ENCODE measurements at regions not wholly inside any gene's neighbourhood (a gene's known extent, or its start where the extent isn't known, plus 50 kb on each side); places are given as distances from the start of the nearest gene placed in this dataset.

GRCh38 chr5:130289132-130290088 is 385.1 kb downstream of the CHSY3 start:
- DNase-seq = no peak
- Histone ChIP-seq H3K36me3 (no peaks in the 10 kb centered on the region), H3K4me1 (no peaks in the 10 kb centered on the region), H3K9me3 (no peaks in the 10 kb centered on the region), H3K4me3 (no peak overlapping the region), H3K27me3 (no peaks in the 10 kb centered on the region), H3K27ac (no peak overlapping the region)
- TF ChIP-seq POLR2A (IDR thresholded peaks at IDR 0.05) (no peak), CTCF (IDR thresholded peaks at IDR 0.05) (no peak)

- Histone ChIP-seq H3K4me1 (no peaks in the 10 kb centered on the region), H3K27me3 (no peaks in the 10 kb centered on the region), H3K9me3 (no peaks in the 10 kb centered on the region), H3K36me3 (no peaks in the 10 kb centered on the region), H3K4me3 (no peak overlapping the region), H3K27ac (no peak overlapping the region)
- no peak for DNase-seq
- no peak for TF ChIP-seq CTCF (IDR thresholded peaks at IDR 0.05)
- TF ChIP-seq POLR2A (IDR thresholded peaks at IDR 0.05) = no peak
These were observed 383.2 kb downstream of the CHSY3 start for GRCh38 chr5:130287438-130287837.

- no peaks in the 10 kb centered on the region for H3K4me1 ChIP-seq
- no peak overlapping the region for H3K27ac ChIP-seq
- no peak for TF ChIP-seq POLR2A (IDR thresholded peaks at IDR 0.05)
- no peak for TF ChIP-seq CTCF (IDR thresholded peaks at IDR 0.05)
- H3K4me3 ChIP-seq = no peak overlapping the region
- no peak for DNase-seq
- no peaks in the 10 kb centered on the region for H3K36me3 ChIP-seq
- no peaks in the 10 kb centered on the region for H3K9me3 ChIP-seq
- no peaks in the 10 kb centered on the region for H3K27me3 ChIP-seq
These were observed 382.7 kb downstream of the CHSY3 start for GRCh38 chr5:130286971-130287370.

DNA sequence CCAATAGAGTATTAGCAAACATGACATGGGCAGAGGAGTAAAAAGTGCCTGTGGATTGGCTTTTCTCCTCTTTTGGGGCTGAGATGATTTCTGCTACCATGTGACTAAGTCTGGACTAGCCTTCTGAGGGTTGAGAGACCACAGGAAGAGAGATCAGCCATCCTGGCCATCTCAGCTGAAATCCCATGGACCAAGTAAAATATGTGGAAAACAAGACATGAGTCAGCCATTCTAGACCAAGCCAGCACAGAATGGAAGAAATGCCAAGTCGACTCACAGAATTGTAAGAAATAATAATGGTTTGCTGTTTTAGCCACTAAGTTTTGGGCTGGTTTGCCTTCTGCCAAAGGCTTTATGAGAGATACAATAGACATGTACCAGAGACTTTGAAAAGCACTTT is 377.8 kb downstream of the CHSY3 start:
- Histone ChIP-seq H3K36me3 (no peaks in the 10 kb centered on the region), H3K4me1 (no peaks in the 10 kb centered on the region), H3K27me3 (no peaks in the 10 kb centered on the region), H3K27ac (no peak overlapping the region), H3K9me3 (no peaks in the 10 kb centered on the region), H3K4me3 (no peak overlapping the region)
- no peak for TF ChIP-seq CTCF (IDR thresholded peaks at IDR 0.05)
- no peak for DNase-seq

- Histone ChIP-seq H3K27me3 (no peaks in the 10 kb centered on the region), H3K36me3 (no peaks in the 10 kb centered on the region), H3K4me1 (no peaks in the 10 kb centered on the region), H3K9me3 (no peaks in the 10 kb centered on the region), H3K4me3 (no peak overlapping the region), H3K27ac (no peak overlapping the region)
- no peak for DNase-seq
- TF ChIP-seq CTCF (IDR thresholded peaks at IDR 0.05) (no peak), POLR2A (IDR thresholded peaks at IDR 0.05) (no peak)
These were observed 376.4 kb downstream of the CHSY3 start for GRCh38 chr5:130280528-130281217.
